Adrenal gland (tissue), 5 donors: ENCODE measurements at regions not wholly inside any gene's neighbourhood (a gene's known extent, or its start where the extent isn't known, plus 50 kb on each side); places are given as distances from the start of the nearest gene placed in this dataset.

Source experiments
- CTCF ChIP-seq, 6 experiments: fragments of 450-650 bp in 4 of 6; fragments of 200-600 bp in 2 of 6; sonication (generic) in 1 of 6; IDR thresholded peaks; 1 replicate in 5 of 6; 2 replicates in 1 of 6; pipeline versions ENCODE4 v1.5.1 to v1.8.0; 2016 to 2021; ENCODE audit warnings: antibody characterized with exemption in 6 of 6, mild to moderate bottlenecking in 2 of 6, moderate library complexity in 1 of 6
- POLR2A ChIP-seq, 2 donors: fragments of 450-650 bp; IDR thresholded peaks; one replicate each; pipeline ENCODE4 v1.6.1; 2017; ENCODE audit warnings: antibody characterized with exemption in 2 of 2, mild to moderate bottlenecking in 2 of 2, moderate library complexity in 1 of 2
- donor health status: DM: no; HTN: no; CAD: no.

DNA sequence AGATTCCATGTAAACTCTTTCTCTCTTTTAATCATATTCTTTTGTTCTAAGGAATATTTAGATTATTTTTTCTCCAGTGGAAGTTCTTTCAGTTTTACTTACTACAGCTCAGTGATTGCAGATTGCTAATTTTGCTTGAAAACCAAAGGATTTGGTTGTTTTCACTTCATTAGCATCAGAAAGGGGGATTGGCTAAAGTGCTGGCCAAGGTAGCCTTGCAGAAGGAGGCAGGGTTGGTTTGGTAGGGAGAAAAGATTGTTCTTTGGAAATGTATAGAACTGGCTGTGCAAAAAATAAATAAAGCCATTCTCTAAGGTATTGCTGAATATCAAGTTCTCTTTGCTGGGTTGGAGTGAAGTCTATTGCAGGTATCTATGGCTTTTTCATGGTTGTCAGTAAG lies 92.6 kb downstream of the FAT3 start:
- TF ChIP-seq CTCF (IDR thresholded peaks at IDR 0.05): no peak
- TF ChIP-seq POLR2A (IDR thresholded peaks at IDR 0.05): no peak
